NOMO-1 (cell line): ENCODE measurements at regions not wholly inside any gene's neighbourhood (a gene's known extent, or its start where the extent isn't known, plus 50 kb on each side); places are given as distances from the start of the nearest gene placed in this dataset.
"Not testable (repeated sequence)": the region's sequence is repeated elsewhere in the genome, so short reads cannot be mapped to it uniquely, and the experiment has no call there.

Experiments
- DNase-seq, 2 experiments: peaks; one replicate each; lab custom pipeline; 2025; ENCODE audit not compliant: unreplicated experiment in 2 of 2; lab: John Stamatoyannopoulos, UW

DNA sequence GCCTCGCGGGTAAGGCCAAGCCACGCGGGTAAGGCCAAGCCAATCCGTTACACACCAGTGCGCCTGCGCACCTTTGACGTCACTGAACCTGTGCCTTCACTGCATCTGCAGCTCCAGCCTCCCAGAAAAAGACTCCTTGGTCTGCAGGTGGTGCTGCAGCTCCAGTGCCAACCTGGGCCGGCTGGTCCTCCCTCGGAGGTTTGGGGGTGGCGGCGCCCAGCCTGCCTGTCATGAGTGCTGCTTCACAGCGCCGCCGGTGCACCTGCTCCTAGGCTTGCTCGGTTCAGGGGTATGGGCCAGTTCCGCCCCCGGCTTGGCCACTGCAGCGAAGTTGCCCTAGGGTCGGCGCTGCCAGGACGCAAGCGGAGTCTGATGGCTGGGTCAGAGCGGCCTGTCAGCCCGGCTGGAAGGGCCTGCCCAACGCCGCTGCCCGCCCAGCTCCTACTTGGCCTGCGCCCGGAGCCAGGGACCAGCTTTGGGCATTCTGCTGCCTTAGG, 146.6 kb downstream of the USP22 start:
- DNase-seq: no peak

DNA sequence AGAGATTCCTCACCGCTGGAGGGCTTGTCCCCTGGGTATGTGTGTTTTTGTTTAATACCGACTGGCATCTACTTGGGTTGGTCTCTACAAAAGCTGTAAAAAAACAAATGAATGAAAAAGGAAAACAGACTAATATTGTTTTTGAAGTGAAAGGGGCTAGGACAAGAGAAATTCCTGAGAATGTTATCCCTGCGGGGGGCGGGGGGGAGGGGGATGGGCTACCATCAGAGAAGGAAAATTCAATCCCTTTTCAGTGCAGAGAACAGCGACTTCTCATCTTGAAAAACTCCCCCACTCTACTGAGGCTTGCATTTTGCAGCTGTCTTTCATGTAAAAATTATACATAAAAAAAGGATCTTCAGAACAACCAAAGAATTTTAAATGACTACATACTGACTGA, 144.1 kb downstream of the USP22 start:
- DNase-seq: not testable (repeated sequence)

DNA sequence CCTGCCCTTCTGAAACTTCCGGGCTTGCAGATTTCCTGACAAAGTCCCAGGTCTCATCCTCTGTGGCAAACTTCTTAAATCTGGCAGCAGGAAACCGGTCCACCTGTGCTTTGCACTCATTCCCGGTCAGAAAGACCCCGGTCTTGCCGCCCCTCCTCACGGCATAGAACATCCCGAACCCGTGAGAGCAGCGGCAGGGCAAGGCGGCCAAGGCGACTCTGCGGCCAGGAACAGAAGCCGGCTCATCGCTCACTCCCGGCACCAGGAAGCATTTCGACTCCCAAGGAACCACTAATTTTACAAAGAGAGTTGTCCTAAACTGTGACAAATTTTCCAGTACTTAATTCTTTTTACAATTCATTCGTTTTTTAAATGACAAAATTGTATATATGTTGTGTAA, 140.3 kb downstream of the USP22 start:
- not testable (repeated sequence) for DNase-seq

DNA sequence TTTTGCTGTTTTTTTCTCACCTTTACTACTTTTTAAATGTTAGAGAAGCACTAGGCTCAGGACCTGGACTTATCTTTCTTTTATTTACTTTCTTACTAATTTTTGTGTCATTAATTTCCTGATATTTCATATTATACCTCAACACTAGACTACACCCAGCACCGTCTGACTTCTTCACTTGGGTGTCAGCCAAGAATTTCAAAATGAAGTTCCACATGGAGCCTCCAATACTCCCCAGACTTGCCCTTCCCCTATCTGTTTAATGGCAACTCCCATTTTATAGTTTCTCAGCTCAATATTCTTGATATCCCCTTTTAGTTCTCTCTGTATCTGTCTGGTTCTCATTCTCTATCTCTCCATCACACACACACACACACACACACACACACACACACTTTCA, 139.3 kb downstream of the USP22 start:
- not testable (repeated sequence) for DNase-seq

DNA sequence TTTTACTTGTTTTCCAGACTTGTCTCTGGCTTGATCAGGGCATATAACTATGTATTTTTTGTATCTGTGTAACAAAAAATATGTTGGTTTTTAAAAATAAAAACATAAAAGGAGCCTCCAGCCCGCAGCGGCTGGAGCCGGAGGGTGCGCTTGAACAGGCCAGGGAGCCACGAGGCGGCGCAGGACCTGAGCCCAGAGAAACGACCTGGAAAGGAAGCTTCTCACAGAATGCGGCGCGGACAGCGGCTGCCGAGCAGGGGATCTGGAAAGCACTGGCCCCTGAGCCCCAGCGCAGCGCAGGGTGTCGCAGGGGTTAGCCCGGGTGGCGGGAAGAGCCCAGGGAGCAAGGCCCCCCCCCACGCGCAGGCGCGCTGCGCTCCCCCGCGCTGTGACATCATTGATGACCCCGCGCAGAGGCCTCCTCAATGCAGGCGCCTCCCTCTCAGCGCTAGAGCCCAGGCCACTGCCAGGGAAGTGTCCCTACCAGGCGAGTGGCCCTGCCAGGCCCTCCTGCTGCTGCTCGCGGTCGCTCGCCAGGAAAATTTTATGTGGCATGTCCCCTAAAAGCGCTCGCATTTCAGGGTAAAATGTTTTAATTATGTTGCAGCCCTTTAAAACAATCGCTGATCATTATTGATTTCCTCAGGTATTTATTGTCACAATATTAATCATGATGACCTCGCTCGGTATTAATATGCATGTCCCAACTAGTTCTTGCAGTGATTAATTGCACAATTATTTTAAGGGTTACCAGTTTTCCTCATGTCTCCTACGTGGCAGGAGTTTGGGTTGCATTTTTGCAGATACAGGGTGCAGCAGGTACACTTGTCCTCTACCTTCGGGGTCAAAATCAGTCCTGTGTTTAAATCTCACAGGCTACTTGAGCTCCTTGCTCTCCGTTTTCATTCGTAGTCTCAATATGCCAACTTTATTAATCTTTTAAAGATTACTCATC, 134.2 kb downstream of the USP22 start:
- peak; percentile 94 to 96 for DNase-seq

DNA sequence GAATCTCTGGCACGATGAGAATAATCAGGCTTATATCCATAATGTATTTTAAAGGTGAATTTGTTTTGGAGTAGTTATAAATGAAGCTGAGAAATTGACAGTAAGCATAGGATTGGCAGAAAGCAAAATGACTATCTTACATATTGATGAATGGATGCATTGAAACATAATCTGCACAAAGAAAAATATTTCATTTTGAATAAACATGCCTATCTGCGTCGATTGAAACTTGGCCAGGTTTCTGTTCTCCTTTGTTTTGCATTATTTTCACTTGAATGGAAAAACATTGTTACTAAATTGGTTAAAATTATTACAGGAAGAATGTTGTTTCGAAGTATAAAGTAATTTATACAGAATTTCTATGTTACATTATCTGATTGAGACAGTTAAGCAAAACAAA, 128.2 kb downstream of the USP22 start:
- no peak for DNase-seq

DNA sequence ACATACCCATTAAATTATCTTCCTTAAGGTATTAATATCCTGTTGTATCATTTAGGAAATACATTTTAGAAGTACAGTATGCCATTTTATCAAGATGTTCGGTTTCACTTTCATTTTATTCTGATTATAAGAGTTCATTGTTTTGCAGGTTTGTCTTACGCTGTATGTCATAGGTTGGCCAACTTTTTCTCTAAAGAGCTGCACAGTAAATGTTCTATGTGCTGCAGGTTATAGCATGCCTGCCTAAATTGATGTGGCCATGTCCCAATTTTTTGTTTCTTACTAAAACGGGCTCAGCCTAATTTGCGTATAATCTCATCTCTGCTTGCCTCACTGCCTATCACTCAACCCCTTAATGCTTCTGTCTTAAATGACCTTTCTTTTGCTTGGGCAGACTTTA, 126.4 kb downstream of the USP22 start:
- no peak for DNase-seq

DNA sequence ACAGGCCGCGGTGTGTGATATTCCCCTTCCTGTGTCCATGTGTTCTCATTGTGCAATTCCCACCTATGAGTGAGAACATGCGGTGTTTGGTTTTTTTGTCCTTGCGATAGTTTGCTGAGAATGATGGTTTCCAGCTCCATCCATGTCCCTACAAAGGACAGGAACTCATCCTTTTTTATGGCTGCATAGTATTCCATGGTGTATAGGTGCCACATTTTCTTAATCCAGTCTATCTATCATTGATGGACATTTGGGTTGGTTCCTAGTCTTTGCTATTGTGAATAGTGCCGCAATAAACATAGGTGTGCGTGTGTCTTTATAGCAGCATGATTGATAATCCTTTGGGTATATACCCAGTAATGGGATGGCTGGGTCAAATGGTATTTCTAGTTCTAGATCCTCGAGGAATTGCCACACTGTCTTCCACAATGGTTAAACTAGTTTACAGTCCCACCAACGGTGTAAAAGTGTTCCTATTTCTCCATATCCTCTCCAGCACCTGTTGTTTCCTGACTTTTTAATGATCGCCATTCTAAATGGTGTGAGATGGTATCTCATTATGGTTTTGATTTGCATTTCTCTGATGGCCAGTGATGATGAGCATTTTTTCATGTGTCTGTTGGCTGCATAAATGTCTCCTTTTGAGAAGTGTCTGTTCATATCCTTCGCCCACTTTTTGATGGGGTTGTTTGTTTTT, 125.1 kb downstream of the USP22 start:
- not testable (repeated sequence) for DNase-seq

DNA sequence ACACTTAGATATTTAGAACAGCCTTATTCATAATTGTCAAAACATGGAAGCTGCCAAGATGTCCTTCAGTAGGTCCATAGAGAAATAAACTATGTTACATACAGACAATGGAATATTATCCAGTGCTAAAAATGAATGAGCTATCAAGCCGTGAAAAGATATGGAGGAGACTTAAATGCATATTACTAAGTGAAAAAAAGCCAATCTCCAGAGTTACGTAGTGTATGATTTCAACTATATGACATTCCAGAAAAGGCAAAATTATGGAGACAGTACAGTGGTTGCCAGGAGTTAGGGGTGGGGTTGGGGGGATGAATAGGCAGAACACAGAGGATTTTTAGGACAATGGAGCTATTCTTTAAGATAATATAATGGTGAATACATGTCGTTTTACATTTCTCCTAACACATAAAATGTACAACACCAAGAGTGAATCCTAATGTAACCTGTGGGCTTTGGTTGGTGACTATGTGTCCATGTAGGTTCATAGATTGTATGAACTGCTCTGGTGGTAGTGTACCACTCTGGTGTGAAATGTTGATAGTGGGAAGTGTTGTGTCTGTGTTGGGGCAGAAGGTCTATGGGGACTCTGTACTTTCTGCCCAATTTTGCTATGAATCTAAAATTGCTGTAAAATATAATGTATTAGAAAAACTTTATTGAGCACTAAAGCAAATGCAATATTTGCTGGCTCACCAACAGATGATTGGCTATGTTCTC, 122.6 kb downstream of the USP22 start:
- DNase-seq: no peak

DNA sequence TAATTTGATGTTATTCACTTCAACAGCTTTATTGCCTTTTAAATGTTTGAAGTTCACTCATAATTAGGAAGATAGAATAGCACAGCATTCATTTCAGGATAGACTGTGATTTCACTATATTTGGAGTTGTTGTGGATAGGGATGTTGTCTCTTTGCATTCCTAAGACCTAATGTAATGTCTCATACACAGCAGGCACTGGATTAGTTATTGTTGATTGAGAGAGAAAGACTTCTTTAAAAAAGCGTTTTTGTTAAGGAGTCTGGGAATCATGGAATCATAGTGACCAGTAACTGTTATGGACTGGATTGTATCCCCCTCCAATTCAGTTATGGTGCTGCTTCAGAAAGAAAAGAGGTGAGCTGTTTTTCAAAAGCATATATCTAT, 122.0 kb downstream of the USP22 start:
- no peak for DNase-seq

DNA sequence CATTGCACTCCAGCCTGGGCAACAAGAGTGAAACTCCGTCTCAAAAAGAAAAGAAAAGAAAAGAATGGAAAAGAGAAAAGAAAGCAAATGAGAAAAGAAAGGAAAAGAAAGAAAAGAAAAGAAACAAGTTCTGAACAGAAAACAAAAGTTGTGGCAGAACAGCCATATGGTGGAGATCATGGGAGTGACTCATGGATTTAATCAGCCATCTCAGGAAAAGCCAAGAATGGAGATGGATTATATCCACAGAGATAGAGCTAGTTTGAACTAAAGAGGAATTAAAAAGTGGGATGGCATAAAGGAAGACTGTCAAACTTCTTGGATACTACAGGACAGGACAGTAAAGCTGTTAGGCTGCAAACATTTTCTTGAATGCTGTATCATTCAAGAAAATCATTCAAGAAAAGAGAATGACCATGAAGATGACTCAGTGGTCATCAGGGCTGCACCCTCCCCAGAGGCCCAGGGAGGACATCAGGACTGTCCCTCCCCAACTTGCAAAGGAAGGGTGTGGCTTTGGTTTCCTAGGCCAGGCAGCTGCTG, 120.6 kb downstream of the USP22 start:
- DNase-seq: no peak

DNA sequence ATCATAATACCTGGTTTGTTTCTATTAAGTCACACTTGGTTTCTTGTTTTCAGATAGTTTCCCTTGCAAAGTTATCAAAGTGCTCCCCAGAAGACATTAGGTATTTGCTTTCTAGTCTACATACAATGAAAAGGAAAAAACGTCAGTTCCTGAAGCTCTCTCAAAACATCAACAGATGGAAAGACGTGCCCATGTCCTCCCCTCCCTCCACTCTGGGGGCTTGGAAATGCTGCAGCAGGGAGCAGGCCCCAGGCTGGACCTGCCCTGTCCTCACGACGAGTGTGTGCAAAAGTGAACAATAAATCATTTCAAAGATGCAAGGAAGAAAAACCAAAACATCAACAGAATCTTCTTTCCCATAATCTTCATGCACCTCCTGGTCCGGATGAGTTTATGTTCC, 118.5 kb downstream of the USP22 start:
- no peak for DNase-seq

DNA sequence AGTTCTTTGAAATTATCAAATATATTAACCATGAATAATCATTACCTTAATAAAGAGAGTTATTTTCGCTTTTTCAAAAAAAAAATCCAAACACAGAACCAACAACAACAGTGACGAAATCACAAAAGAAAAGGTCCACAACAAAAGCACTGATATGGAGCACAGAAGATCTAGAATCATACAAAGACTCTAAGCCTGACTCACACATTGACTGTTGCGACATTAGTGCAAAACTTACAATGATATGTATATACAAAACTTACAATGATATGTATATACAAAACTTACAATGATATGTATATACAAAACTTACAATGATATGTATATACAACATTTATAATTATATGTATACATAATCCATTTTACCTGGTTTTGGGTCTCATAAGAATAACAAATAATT, 117.7 kb downstream of the USP22 start:
- DNase-seq: no peak

DNA sequence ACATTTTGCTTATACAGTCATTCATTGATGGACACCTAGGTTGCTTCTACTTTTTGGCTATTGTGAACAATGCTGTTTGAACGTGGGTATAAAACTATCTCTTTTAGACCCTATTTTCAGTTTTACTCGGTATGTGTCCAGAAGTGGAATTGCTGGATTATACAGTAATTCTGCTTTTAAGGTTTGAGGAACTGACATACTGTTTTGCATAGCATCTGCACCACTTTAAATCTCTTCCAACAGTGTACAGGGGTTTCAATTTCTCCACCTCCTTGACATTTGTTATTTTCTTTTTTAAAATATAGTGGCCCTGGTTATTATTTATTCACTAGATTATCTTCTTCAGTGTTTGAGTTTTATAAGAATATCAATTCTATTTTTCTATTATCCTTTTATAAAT, 116.9 kb downstream of the USP22 start:
- DNase-seq: peak in 1 of 2 experiments; percentile 22

DNA sequence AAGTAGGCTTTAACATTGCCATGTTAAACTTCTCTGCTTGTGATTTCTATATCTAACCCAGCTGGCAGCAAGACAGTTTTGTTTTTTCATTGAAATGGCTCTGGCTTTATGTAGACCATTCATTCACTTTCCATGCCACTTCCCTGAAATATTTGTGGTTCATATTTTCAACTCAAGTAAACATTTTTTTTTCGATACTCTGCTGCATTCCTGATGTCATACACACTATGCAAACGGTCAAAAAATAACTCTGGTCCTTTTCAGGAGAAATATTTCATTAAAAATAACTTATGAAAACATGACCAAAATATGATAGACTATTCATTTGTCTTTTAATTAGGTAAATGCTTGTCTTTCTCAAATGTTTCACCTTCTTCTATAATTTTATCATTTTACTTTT, 116.3 kb downstream of the USP22 start:
- no peak for DNase-seq

DNA sequence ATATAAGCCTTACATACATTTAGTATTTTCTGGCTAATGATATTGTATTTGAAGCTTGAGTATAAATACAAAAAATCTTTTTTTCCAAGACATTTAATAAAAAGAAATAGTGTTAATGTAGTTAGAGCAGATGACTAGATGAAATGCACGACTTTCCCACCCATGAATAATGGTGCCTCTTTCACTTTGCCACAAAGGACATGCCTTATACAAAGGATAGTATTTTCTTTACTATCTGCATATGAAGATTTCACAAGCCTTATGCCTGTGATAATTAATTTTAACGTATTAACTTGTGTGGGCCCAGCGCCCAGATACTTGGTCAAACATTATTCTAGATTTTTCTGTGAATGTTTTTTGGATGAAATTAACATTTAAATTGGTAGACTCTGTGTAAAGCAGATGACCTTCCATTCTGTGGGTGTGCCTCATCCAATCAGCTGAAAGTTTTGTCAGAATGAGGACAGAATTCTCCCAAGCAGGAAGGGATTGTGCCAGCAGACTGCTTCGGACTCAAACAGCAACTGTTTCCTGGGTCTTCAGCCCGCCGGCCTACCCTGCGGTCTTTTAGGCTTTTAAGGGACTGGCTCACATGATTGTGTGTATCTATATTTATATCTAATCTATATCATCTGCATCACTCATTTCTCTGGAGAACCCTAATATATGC, 115.4 kb downstream of the USP22 start:
- DNase-seq: no peak

DNA sequence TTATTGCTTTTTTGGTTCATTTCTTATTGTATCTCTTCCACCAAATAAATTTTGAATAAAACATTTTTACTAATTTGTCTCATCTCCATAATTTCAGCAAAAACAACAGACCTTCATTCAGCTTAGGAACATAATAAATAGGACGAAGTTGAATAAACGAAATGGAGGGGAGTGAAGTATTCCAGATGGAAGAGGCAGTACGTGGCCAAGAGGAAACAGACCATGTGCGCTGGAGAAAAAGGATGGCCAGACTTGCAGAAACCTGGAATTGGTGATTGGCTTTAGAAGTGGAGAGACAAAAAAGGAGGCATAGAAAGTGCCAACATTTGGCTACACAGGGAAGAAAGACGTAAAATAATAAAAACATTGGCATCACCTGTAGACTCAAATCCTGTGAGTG, 113.5 kb downstream of the USP22 start:
- DNase-seq: no peak

DNA sequence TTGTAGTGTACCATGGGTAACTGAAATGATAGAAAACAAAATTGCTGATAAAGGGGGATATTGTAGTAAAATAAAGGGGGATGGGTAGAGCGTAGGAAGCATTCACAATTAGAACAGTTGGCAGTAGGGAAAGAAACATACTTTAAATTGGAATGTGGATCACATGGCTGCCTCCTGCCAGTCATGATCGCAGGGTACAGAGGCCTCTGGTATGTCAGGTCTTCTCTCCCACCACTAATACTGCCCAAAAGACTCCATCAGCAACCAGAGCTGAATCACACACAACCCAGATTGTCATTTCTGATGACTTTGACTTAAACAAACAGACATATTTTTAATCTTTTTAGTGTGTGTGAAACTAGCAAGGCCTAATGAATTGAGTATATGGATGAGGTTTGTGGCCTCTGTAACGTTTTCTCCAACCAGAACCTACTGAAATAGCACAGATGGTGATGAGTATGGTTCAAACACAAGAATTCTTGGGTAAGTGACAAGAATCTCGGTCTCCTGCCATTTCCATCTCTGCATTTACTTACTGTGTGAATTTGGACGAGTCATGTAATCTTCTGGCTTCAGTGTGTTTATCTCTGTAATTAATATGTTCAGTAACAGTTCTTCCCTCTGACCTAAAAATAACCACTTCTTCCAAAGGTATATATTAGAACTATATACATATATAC, 112.6 kb downstream of the USP22 start:
- DNase-seq: no peak

DNA sequence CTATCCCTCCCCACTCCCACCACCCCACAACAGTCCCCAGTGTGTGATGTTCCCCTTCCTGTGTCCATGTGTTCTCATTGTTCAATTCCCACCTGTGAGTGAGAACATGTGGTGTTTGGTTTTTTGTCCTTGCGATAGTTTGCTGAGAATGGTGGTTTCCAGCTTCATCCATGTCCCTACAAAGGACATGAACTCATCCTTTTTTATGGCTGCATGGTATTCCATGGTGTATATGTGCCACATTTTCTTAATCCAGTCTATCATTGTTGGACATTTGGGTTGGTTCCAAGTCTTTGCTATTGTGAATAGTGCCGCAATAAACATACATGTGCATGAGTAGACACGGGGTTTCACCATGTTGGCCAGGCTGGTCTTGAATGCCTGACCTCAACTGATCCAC, 109.8 kb downstream of the USP22 start:
- not testable (repeated sequence) for DNase-seq

DNA sequence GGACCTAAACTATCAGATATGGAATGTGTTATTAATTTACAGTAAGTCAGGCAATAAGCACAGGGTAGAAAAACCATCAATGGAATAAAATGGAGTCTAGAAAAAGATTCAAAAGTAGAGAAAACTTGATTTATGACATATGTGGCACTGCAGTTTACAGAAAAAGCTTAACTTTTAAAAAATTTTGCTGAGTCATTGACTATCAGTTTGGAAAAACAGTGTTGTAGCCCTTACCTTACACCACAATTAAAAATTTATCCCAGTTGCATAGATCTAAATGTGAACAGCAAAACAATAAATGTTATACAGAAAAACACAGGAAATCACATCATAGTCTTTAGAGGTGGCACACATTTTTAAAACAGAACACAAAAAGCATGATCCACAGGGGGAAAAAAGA, 108.5 kb downstream of the USP22 start:
- DNase-seq: no peak
